ENCODE measurements at regions not wholly inside any gene's neighbourhood (a gene's known extent, or its start where the extent isn't known, plus 50 kb on each side); places are given as distances from the start of the nearest gene placed in this dataset.

DNA sequence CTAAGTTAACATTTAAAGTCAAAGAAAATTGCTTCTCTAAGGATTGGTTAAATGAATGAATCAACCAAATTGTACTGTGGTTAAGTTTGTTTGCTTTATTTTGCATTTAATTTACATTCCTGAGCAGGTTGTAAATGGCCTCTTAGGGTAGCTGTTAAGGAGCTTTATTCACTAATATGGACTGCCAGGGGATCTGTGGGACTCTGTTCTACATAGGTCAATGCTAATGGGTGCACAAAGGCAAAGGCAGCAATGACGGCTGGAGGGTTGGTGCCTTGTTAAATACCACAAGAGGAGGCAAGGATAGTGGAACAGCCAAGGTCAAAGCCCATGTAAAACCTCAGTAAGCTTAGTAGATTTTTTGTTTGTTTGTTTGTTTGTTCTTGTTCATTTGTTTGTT, 89.3 kb upstream of the P2RY1 start:
- TF ChIP-seq NFXL1 (IDR thresholded peaks at IDR 0.05; ENCODE audit: borderline replicate concordance) (no peak), SPI1 (IDR thresholded peaks at IDR 0.05; ENCODE audit: borderline replicate concordance, insufficient read depth, low read depth, low read length) (no peak), RFX5 (IDR thresholded peaks at IDR 0.05; ENCODE audit: low read depth, low read length) (no peak), ETV6 (conservative IDR thresholded peaks at IDR 0.05 in 1 of 2, IDR thresholded peaks at IDR 0.05 in 1 of 2; ENCODE audit: borderline replicate concordance in 1 of 2, low read depth in 1 of 2) (no peak), DPF2 (IDR thresholded peaks at IDR 0.05) (no peak), POLR2AphosphoS5 (IDR thresholded peaks at IDR 0.05; ENCODE audit: low read length) (no peak), NBN (IDR thresholded peaks at IDR 0.05) (no peak), CBX3 (IDR thresholded peaks at IDR 0.05; ENCODE audit: borderline replicate concordance, low read depth) (no peak), MXI1 (IDR thresholded peaks at IDR 0.05; ENCODE audit: low read depth, low read length) (no peak)
- TF ChIP-seq, protein P1, sequence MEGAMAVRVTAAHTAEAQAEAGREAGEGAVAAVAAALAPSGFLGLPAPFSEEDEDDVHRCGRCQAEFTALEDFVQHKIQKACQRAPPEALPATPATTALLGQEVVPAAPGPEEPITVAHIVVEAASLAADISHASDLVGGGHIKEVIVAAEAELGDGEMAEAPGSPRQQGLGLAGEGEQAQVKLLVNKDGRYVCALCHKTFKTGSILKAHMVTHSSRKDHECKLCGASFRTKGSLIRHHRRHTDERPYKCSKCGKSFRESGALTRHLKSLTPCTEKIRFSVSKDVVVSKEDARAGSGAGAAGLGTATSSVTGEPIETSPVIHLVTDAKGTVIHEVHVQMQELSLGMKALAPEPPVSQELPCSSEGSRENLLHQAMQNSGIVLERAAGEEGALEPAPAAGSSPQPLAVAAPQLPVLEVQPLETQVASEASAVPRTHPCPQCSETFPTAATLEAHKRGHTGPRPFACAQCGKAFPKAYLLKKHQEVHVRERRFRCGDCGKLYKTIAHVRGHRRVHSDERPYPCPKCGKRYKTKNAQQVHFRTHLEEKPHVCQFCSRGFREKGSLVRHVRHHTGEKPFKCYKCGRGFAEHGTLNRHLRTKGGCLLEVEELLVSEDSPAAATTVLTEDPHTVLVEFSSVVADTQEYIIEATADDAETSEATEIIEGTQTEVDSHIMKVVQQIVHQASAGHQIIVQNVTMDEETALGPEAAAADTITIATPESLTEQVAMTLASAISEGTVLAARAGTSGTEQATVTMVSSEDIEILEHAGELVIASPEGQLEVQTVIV (IDR thresholded peaks at IDR 0.05; ENCODE audit: borderline replicate concordance, partially characterized antibody): no peak
- TF ChIP-seq, protein P2, sequence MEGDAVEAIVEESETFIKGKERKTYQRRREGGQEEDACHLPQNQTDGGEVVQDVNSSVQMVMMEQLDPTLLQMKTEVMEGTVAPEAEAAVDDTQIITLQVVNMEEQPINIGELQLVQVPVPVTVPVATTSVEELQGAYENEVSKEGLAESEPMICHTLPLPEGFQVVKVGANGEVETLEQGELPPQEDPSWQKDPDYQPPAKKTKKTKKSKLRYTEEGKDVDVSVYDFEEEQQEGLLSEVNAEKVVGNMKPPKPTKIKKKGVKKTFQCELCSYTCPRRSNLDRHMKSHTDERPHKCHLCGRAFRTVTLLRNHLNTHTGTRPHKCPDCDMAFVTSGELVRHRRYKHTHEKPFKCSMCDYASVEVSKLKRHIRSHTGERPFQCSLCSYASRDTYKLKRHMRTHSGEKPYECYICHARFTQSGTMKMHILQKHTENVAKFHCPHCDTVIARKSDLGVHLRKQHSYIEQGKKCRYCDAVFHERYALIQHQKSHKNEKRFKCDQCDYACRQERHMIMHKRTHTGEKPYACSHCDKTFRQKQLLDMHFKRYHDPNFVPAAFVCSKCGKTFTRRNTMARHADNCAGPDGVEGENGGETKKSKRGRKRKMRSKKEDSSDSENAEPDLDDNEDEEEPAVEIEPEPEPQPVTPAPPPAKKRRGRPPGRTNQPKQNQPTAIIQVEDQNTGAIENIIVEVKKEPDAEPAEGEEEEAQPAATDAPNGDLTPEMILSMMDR (IDR thresholded peaks at IDR 0.05 in 2 of 3, conservative IDR thresholded peaks at IDR 0.05 in 1 of 3; ENCODE audit: control insufficient read depth in 2 of 3, extremely low read depth in 1 of 3, insufficient read depth in 1 of 3, low read depth in 3 of 3, low read length in 3 of 3): no peak
